GM18508 (cell line): ENCODE measurements at regions not wholly inside any gene's neighbourhood (a gene's known extent, or its start where the extent isn't known, plus 50 kb on each side); places are given as distances from the start of the nearest gene placed in this dataset.
"Not testable (repeated sequence)": the region's sequence is repeated elsewhere in the genome, so short reads cannot be mapped to it uniquely, and the experiment has no call there.

ENCODE experiments used
- ATAC-seq: cut with Tn5 transposase; IDR thresholded peaks from one replicate; pipeline ENCODE4 v1.9.1; 2021; ENCODE audit warnings: moderate number of reproducible peaks; ENCODE audit not compliant: insufficient read depth, unreplicated experiment

GRCh38 chr16:55015181-55015913, 84.7 kb downstream of the IRX5 start:
- ATAC-seq = no peak

GRCh38 chr16:55016515-55016914, 85.8 kb downstream of the IRX5 start:
- ATAC-seq = no peak

GRCh38 chr16:55017321-55017720, 86.7 kb downstream of the IRX5 start:
- no peak for ATAC-seq

- no peak for ATAC-seq
These were observed 88.2 kb downstream of the IRX5 start for GRCh38 chr16:55018881-55019280.

- no peak for ATAC-seq
These were observed 88.9 kb downstream of the IRX5 start for GRCh38 chr16:55019419-55020131.

GRCh38 chr16:55021595-55022475, 91.2 kb downstream of the IRX5 start:
- ATAC-seq = no peak

GRCh38 chr16:55027260-55027659, 96.6 kb downstream of the IRX5 start:
- not testable (repeated sequence) for ATAC-seq

- ATAC-seq = no peak
These were observed 98.8 kb downstream of the IRX5 start for GRCh38 chr16:55029509-55029908.

- no peak for ATAC-seq
These were observed 100.3 kb downstream of the IRX5 start for GRCh38 chr16:55030944-55031343.

GRCh38 chr16:55031481-55031880, 100.8 kb downstream of the IRX5 start:
- no peak for ATAC-seq

GRCh38 chr16:55033225-55034156, 102.8 kb downstream of the IRX5 start:
- no peak for ATAC-seq

GRCh38 chr16:55035029-55035428, 104.4 kb downstream of the IRX5 start:
- ATAC-seq = no peak

- no peak for ATAC-seq
These were observed 105.3 kb downstream of the IRX5 start for GRCh38 chr16:55035956-55036355.

GRCh38 chr16:55036371-55036821, 105.7 kb downstream of the IRX5 start:
- ATAC-seq = no peak

- no peak for ATAC-seq
These were observed 106.4 kb downstream of the IRX5 start for GRCh38 chr16:55037046-55037445.

- no peak for ATAC-seq
These were observed 107.3 kb downstream of the IRX5 start for GRCh38 chr16:55037966-55038365.

GRCh38 chr16:55039042-55039441, 108.4 kb downstream of the IRX5 start:
- no peak for ATAC-seq

GRCh38 chr16:55039511-55039910, 108.8 kb downstream of the IRX5 start:
- no peak for ATAC-seq

GRCh38 chr16:55039931-55040330, 109.3 kb downstream of the IRX5 start:
- no peak for ATAC-seq
